IMR-90 (cell line): ENCODE measurements at regions not wholly inside any gene's neighbourhood (a gene's known extent, or its start where the extent isn't known, plus 50 kb on each side); places are given as distances from the start of the nearest gene placed in this dataset.

Experiments
- ATAC-seq: fragments of 200-7000 bp; cut with Tn5 transposase; 2 replicates; pipeline ENCODE4 v1.9.1; 2020; ENCODE audit warnings: low read depth, mild to moderate bottlenecking, moderate library complexity
- BruUV-seq: library from RNA; stranded (reverse); fragments of 400-500 nt; replicated peaks from 2 replicates; lab custom pipeline; 2021; lab: Mats Ljungman, UMichigan
- CTCF ChIA-PET: fragments of 300-600 bp; formaldehyde crosslinking; extraction: SDS; loops from one replicate; lab custom pipeline; 2021; ENCODE audit warnings: antibody characterized with exemption; lab: Yijun Ruan, JAX
- POLR2A ChIA-PET: fragments of 300-600 bp; sonication (Branson Sonifier 250); formaldehyde crosslinking; loops from one replicate; lab custom pipeline; 2022; ENCODE audit warnings: antibody characterized with exemption; ENCODE audit not compliant: unreplicated experiment; lab: Charles Lee
- DNase-seq: peaks from one replicate; pipeline ENCODE4 v3.0.0; 2013
- H2AFZ ChIP-seq: replicated peaks from 2 replicates; pipeline ENCODE3; 2013; ENCODE audit warnings: low read length, mild to moderate bottlenecking; ENCODE audit not compliant: poor library complexity
- H2AK5ac ChIP-seq: 2 replicates; pipeline ENCODE4 v1.6.1; 2013; ENCODE audit warnings: low read depth, low read length, inconsistent platforms
- H2AK9ac ChIP-seq: replicated peaks from 2 replicates; pipeline ENCODE3; 2013; ENCODE audit warnings: mild to moderate bottlenecking, low read depth, low read length, moderate library complexity; ENCODE audit not compliant: poor library complexity
- H2BK120ac ChIP-seq: 2 replicates; pipeline ENCODE4 v1.6.1; 2013; ENCODE audit warnings: low read depth, low read length, inconsistent platforms
- H2BK15ac ChIP-seq: 3 replicates; pipeline ENCODE4 v1.6.1; 2013; ENCODE audit warnings: low read depth, low read length, inconsistent platforms
- H2BK20ac ChIP-seq: 2 replicates; pipeline ENCODE4 v1.6.1; 2013; ENCODE audit warnings: low read depth, mild to moderate bottlenecking, inconsistent platforms, low read length, moderate library complexity
- H2BK5ac ChIP-seq: 2 replicates; pipeline ENCODE4 v1.6.1; 2013; ENCODE audit warnings: mild to moderate bottlenecking, low read depth, low read length, inconsistent platforms; ENCODE audit not compliant: poor library complexity, severe bottlenecking
- H3K14ac ChIP-seq: replicated peaks from 2 replicates; pipeline ENCODE4 v1.6.1; 2013; ENCODE audit warnings: low read depth, low read length, inconsistent platforms
- H3K18ac ChIP-seq: 2 replicates; pipeline ENCODE4 v1.6.1; 2013; ENCODE audit warnings: low read depth, low read length, control low read depth
- H3K23ac ChIP-seq: 2 replicates; pipeline ENCODE4 v1.6.1; 2013; ENCODE audit warnings: low read depth, low read length, inconsistent platforms
- H3K27ac ChIP-seq: 2 replicates; pipeline ENCODE4 v1.5.1; 2013; ENCODE audit warnings: mild to moderate bottlenecking, control low read depth, low read length; ENCODE audit not compliant: insufficient read depth
- H3K27me3 ChIP-seq: 2 replicates; pipeline ENCODE4 v1.6.1; 2013; ENCODE audit warnings: low read length; ENCODE audit not compliant: control insufficient read depth, insufficient read depth
- H3K36me3 ChIP-seq: 2 replicates; pipeline ENCODE4 v1.6.1; 2013; ENCODE audit warnings: low read length, mixed read lengths; ENCODE audit not compliant: control insufficient read depth, insufficient read depth
- H3K4ac ChIP-seq: 2 replicates; pipeline ENCODE4 v1.6.1; 2013; ENCODE audit warnings: low read depth, low read length, inconsistent platforms
- H3K4me1 ChIP-seq: 2 replicates; pipeline ENCODE4 v1.6.1; 2013; ENCODE audit warnings: low read length, mixed read lengths; ENCODE audit not compliant: control insufficient read depth, insufficient read depth
- H3K4me2 ChIP-seq: 2 replicates; pipeline ENCODE4 v1.6.1; 2013; ENCODE audit warnings: low read depth, mild to moderate bottlenecking, control low read depth, low read length, moderate library complexity
- H3K4me3 ChIP-seq: 2 replicates; pipeline ENCODE4 v1.5.1; 2013; ENCODE audit warnings: low read depth, mild to moderate bottlenecking, control low read depth, low read length, moderate library complexity; ENCODE audit not compliant: insufficient read depth
- H3K56ac ChIP-seq: 2 replicates; pipeline ENCODE4 v1.6.1; 2013; ENCODE audit warnings: low read length, inconsistent platforms; ENCODE audit not compliant: insufficient read depth; ENCODE audit errors: extremely low read depth
- H3K79me1 ChIP-seq, 2 experiments: 2 replicates each; pipeline ENCODE4 v1.6.1; 2013; ENCODE audit warnings: low read length in 2 of 2, inconsistent platforms in 1 of 2, low read depth in 1 of 2
- H3K9ac ChIP-seq: 2 replicates; pipeline ENCODE4 v1.6.1; 2013; ENCODE audit warnings: low read depth, low read length, control low read depth
- H3K9me1 ChIP-seq: 2 replicates; pipeline ENCODE4 v1.6.1; 2013; ENCODE audit warnings: low read length, inconsistent platforms; ENCODE audit not compliant: insufficient read depth
- H3K9me3 ChIP-seq: 2 replicates; pipeline ENCODE4 v1.6.1; 2013; ENCODE audit warnings: low read length; ENCODE audit not compliant: control insufficient read depth, insufficient read depth
- H4K20me1 ChIP-seq: 2 replicates; pipeline ENCODE4 v1.6.1; 2013; ENCODE audit warnings: low read length, inconsistent platforms; ENCODE audit not compliant: insufficient read depth
- H4K5ac ChIP-seq: 2 replicates; pipeline ENCODE4 v1.6.1; 2013; ENCODE audit warnings: mild to moderate bottlenecking, low read depth, low read length, control low read depth
- H4K8ac ChIP-seq, 2 experiments: 2 replicates each; pipeline ENCODE4 v1.6.1; 2013; ENCODE audit warnings: low read depth in 2 of 2, low read length in 2 of 2, control low read depth in 1 of 2, inconsistent platforms in 1 of 2
- H4K91ac ChIP-seq: 2 replicates; pipeline ENCODE4 v1.6.1; 2013; ENCODE audit warnings: low read depth, low read length, inconsistent platforms; ENCODE audit not compliant: insufficient read depth
- ELK1 ChIP-seq: fragments of 150-350 bp; IDR thresholded peaks from 2 replicates; pipeline ENCODE4 v1.6.1; 2016; ENCODE audit warnings: low read depth, mild to moderate bottlenecking, low read length, moderate library complexity, borderline replicate concordance
- MAZ ChIP-seq: IDR thresholded peaks from 2 replicates; pipeline ENCODE4 v1.6.1; 2012; ENCODE audit warnings: low read depth, mild to moderate bottlenecking, low read length, improper control_type of control experiment, moderate library complexity, borderline replicate concordance
- RCOR1 ChIP-seq: IDR thresholded peaks from 2 replicates; pipeline ENCODE4 v1.6.1; 2012; ENCODE audit warnings: mild to moderate bottlenecking, low read length, improper control_type of control experiment; ENCODE audit not compliant: insufficient replicate concordance
- SMC3 ChIP-seq: fragments of 150-350 bp; IDR thresholded peaks from 2 replicates; pipeline ENCODE4 v1.6.1; 2016; ENCODE audit warnings: low read depth, mild to moderate bottlenecking, antibody characterized with exemption, low read length, moderate library complexity
- WGBS, 2 experiments: methylation state at CpG; one replicate each; pipeline versions ENCODE4 v1.1.5 to v1.1.7; 2013; ENCODE audit warnings: missing lambda C conversion rate in 2 of 2; ENCODE audit not compliant: insufficient read length in 1 of 2; ENCODE audit errors: extremely low coverage in 2 of 2; 5-methylcytosine and 5-hydroxymethylcytosine counted together
- dilution Hi-C: fragments of 300-500 bp; cut with HindIII; formaldehyde crosslinking; loops from one replicate; pipeline ENCODE4 v1.14.3; 2018; ENCODE audit warnings: low sequenced_read_pairs; ENCODE audit not compliant: unreplicated experiment
- in situ Hi-C: fragments of 300-500 bp; cut with MboI; formaldehyde crosslinking; loops from 3 replicates; pipeline ENCODE4 v1.14.3; 2019; ENCODE audit warnings: low sequenced_read_pairs, inconsistent platforms, mixed read lengths
- intact Hi-C: fragments of 100-400 bp; cut with micrococcal nuclease; formaldehyde crosslinking; loops from 2 replicates; pipeline ENCODE4 v1.10.0; 2022

- Histone ChIP-seq H3K4me3 (no peak overlapping the region), H2BK5ac (no peak overlapping the region), H3K9ac (no peak overlapping the region), H3K9me3 (no peaks in the 10 kb centered on the region; the same call in 1 of the 2 replicates), H2AFZ (no peak overlapping the region), H4K91ac (no peak overlapping the region), H3K56ac (no peak overlapping the region), H2BK15ac (no peak overlapping the region; the same call in 2 of the 3 replicates), H3K14ac (no peak overlapping the region), H3K18ac (no peak overlapping the region), H3K4ac (no peak overlapping the region), H2BK20ac (no peak overlapping the region), H3K79me1 (no peaks in the 10 kb centered on the region), H4K5ac (no peak overlapping the region), H2AK9ac (no peak overlapping the region), H4K20me1 (no peaks in the 10 kb centered on the region), H2AK5ac (no peak overlapping the region), H2BK120ac (no peak overlapping the region), H3K27ac (no peak overlapping the region), H3K36me3 (no peaks in the 10 kb centered on the region), H3K23ac (no peak overlapping the region), H4K8ac (no peak overlapping the region), H3K4me1 (no peaks in the 10 kb centered on the region), H3K4me2 (no peak overlapping the region), H3K9me1 (no peaks in the 10 kb centered on the region), H3K27me3 (peaks cover 9% of the 10 kb centered on the region)
- intact Hi-C loops (no loop called here), dilution Hi-C loops (no loop called here), in situ Hi-C loops (loop anchor here (5.0 to 10.0 kb wide), 2 partner anchors 149 to 266 kb away; no protein-coding TSS in a partner anchor)
- ChIA-PET CTCF (interaction anchor here (1.0 to 1.1 kb wide), 2 partner anchors 152 to 187 kb away, joined by 3 to 4 read pairs; no protein-coding TSS in a partner anchor), POLR2A (no interaction called here)
- no TSS peak for BruUV-seq
- no peak for TF ChIP-seq ELK1
- no peak for TF ChIP-seq SMC3
- no peak for TF ChIP-seq MAZ
- TF ChIP-seq RCOR1: no peak
- DNase-seq (no peak), ATAC-seq (no peak)
- WGBS, 2 experiments: no CpG with 5 or more reads among the region's 1 CpG
These were observed 56.6 kb upstream of the CD83 start for GRCh38 chr6:14060971-14061370.
